Spleen (tissue), 11 donors: ENCODE measurements at regions not wholly inside any gene's neighbourhood (a gene's known extent, or its start where the extent isn't known, plus 50 kb on each side); places are given as distances from the start of the nearest gene placed in this dataset.

Source experiments
- DNase-seq: peaks from one replicate; pipeline ENCODE4 v3.0.0-alpha.2; 2020
- H3K27ac ChIP-seq, 8 donors: fragments of 200-600 bp; sonication (generic) in 7 of 8; 1 replicate in 4 of 8; 2 replicates in 4 of 8; pipeline versions ENCODE4 v1.5.0 to v1.8.0; 2016 to 2021; ENCODE audit warnings: inconsistent platforms in 4 of 8, mild to moderate bottlenecking in 4 of 8, moderate library complexity in 1 of 8
- H3K27me3 ChIP-seq, 7 donors: fragments of 200-600 bp; sonication (generic) in 6 of 7; replicated peaks in 1 of 7; 1 replicate in 4 of 7; 2 replicates in 3 of 7; pipeline versions ENCODE4 v1.5.0 to v1.8.0; 2016 to 2021; ENCODE audit warnings: inconsistent platforms in 3 of 7, mild to moderate bottlenecking in 1 of 7
- H3K36me3 ChIP-seq, 6 donors: fragments of 200-600 bp; sonication (generic) in 5 of 6; 1 replicate in 4 of 6; 2 replicates in 2 of 6; pipeline versions ENCODE4 v1.5.0 to v1.8.0; 2016 to 2021; ENCODE audit warnings: inconsistent platforms in 2 of 6
- H3K4me1 ChIP-seq, 6 donors: fragments of 200-600 bp; sonication (generic) in 5 of 6; 1 replicate in 3 of 6; 2 replicates in 3 of 6; pipeline versions ENCODE4 v1.5.0 to v1.8.0; 2016 to 2021; ENCODE audit warnings: inconsistent platforms in 3 of 6
- H3K4me3 ChIP-seq, 8 donors: fragments of 200-600 bp; sonication (generic) in 7 of 8; 1 replicate in 4 of 8; 2 replicates in 4 of 8; pipeline versions ENCODE4 v1.5.0 to v1.8.0; 2016 to 2021; ENCODE audit warnings: inconsistent platforms in 4 of 8, mild to moderate bottlenecking in 4 of 8, moderate library complexity in 2 of 8
- H3K9me3 ChIP-seq, 8 donors: fragments of 200-600 bp; sonication (generic) in 7 of 8; 1 replicate in 4 of 8; 2 replicates in 4 of 8; pipeline versions ENCODE4 v1.5.0 to v1.8.0; 2016 to 2021; ENCODE audit warnings: inconsistent platforms in 4 of 8
- POLR2A ChIP-seq, 3 donors: fragments of 450-650 bp; IDR thresholded peaks; one replicate each; pipeline ENCODE4 v1.5.1; 2017; ENCODE audit warnings: antibody characterized with exemption in 3 of 3, mild to moderate bottlenecking in 1 of 3
- POLR2AphosphoS5 ChIP-seq, 3 donors: sonication (generic); formaldehyde crosslinking; IDR thresholded peaks; one replicate each; pipeline ENCODE4 v1.5.1; 2017; ENCODE audit warnings: antibody characterized with exemption in 3 of 3
- WGBS, 5 donors: extraction: QIAGEN DNeasy Blood & Tissue Kit in 3 of 5; methylation state at CpG; one replicate each; pipeline versions ENCODE4 v1.1.5 to v1.1.7; 2013 to 2018; 5-methylcytosine and 5-hydroxymethylcytosine counted together
- intact Hi-C: fragments of 100-400 bp; cut with DNase I; formaldehyde crosslinking; loops from one replicate; pipeline ENCODE4 v1.15.0; 2023; ENCODE audit warnings: low total_unique reads
- TF ChIP-seq, protein P1 (sequence below), 11 experiments: fragments of 200-600 bp in 7 of 11; fragments of 450-650 bp in 4 of 11; sonication (generic) in 4 of 11; IDR thresholded peaks in 8 of 11; conservative IDR thresholded peaks in 3 of 11; 1 replicate in 7 of 11; 2 replicates in 4 of 11; pipeline versions ENCODE4 v1.4.0 to v1.8.0; 2016 to 2021; ENCODE audit warnings: antibody characterized with exemption in 11 of 11, inconsistent platforms in 4 of 11, mild to moderate bottlenecking in 1 of 11
- donor health status: healthy with polysubstance abuse.
- donor health status: DM: no; HTN: no; CAD: no; lungs with moderate emphysema.
- donor health status: DM: no; HTN: no; CAD: no.
- donor health status: Bipolar disorder and iron deficiency.
- donor health status: healthy.
- donor health status: DM: no; HTN: no; CAD: no.
- donor health status: DM: yes; HTN: yes; CAD: no.

DNA sequence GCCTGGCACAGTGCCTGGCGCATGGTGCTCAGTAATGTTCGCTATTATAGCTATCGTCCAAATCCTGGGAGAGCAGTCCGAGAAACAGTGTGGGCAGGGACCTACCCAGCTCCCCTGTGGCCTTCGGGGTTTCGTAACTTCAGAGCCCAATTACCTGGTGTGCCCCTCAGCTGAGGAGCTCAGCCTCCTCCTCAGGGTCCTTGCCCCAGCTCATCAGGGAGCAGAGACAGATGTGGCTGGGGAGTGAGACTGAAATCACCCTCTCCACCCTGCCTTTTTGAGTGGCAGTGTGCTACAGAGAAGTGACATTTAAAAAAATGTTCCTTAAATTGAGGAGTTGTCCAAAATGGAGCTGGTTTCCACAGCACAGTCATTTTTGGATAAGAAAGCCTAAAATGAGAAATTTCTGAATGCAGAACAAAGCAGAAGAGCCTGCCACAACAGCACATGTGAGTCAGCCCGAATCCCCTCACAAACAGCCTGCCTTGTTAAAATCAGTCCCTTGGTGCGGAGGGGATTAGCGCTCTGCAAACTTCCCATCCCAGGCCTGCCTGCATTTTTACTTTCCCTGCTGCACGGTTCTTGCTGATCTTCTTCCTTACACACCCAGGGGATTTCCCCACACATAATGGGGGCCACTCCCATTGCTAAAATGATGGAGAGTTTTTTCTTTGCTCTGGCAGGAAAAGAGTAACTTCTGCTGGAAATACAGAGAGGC lies 78.1 kb upstream of the PITX1 start:
- Histone ChIP-seq H3K27me3 (peaks cover 0 to 25% (median 0%) of the 10 kb centered on the region in 7 donors), H3K4me1 (peaks cover 0 to 5% (median 0%) of the 10 kb centered on the region in 6 donors), H3K9me3 (no peaks in the 10 kb centered on the region), H3K27ac (no peak overlapping the region), H3K4me3 (no peak overlapping the region), H3K36me3 (no peaks in the 10 kb centered on the region)
- peak; percentile 38 for DNase-seq
- intact Hi-C loops: no loop called here
- 77 to 80% (median 79%) methylated on average over 9 to 10 of the region's 10 CpGs for WGBS, 5 donors
- TF ChIP-seq POLR2A (IDR thresholded peaks at IDR 0.05): no peak
- TF ChIP-seq POLR2AphosphoS5 (IDR thresholded peaks at IDR 0.05): no peak
- TF ChIP-seq, protein P1, sequence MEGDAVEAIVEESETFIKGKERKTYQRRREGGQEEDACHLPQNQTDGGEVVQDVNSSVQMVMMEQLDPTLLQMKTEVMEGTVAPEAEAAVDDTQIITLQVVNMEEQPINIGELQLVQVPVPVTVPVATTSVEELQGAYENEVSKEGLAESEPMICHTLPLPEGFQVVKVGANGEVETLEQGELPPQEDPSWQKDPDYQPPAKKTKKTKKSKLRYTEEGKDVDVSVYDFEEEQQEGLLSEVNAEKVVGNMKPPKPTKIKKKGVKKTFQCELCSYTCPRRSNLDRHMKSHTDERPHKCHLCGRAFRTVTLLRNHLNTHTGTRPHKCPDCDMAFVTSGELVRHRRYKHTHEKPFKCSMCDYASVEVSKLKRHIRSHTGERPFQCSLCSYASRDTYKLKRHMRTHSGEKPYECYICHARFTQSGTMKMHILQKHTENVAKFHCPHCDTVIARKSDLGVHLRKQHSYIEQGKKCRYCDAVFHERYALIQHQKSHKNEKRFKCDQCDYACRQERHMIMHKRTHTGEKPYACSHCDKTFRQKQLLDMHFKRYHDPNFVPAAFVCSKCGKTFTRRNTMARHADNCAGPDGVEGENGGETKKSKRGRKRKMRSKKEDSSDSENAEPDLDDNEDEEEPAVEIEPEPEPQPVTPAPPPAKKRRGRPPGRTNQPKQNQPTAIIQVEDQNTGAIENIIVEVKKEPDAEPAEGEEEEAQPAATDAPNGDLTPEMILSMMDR (IDR thresholded peaks at IDR 0.05 in 8 of 11, conservative IDR thresholded peaks at IDR 0.05 in 3 of 11): no peak

DNA sequence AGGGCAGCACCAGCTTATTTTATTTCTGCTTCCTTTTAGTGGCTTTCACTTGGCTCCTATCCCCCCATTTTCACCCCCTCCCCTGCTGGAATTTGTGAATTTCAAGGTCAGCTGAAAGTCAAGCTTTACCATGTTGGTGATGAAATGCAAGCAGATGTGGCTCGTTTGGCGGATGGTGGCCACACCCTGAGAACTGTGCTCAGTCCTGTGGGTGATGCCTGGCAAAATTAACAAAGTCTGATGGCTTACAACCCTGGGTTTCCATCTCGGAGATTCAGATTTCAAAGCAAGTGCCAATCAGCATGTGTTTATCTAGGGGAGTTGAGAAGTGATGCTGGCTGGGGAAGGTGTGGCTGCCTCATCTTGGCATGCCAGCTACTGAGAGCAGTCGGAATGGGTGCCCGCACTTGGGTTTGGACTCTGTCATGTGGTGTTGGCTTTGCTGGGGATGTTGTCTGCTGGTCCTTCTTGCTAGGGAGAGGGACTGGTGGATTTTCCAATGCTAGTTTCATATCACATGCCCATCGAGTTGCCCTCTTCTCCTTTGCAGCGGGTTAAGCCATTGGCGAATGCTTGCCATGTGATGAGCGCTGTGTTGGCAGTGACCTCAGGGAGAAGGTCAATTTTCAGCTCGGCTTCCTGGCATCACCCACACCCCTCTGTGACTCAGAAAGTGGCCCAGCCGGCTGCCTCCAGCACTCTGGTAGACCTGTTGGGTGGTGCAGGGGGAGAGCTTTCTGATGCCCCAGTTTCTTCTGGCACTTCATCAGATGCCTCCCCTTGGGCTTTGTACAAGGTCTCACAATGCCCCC lies 77.0 kb upstream of the PITX1 start:
- Histone ChIP-seq H3K4me3 (no peak overlapping the region), H3K36me3 (no peaks in the 10 kb centered on the region), H3K4me1 (peaks cover 0 to 17% (median 2%) of the 10 kb centered on the region in 6 donors), H3K27ac (no peak overlapping the region), H3K9me3 (no peaks in the 10 kb centered on the region), H3K27me3 (peaks cover 0 to 26% (median 0%) of the 10 kb centered on the region in 7 donors)
- TF ChIP-seq POLR2AphosphoS5 (IDR thresholded peaks at IDR 0.05): no peak
- TF ChIP-seq, protein P1 (IDR thresholded peaks at IDR 0.05 in 8 of 11, conservative IDR thresholded peaks at IDR 0.05 in 3 of 11): no peak
- no peak for TF ChIP-seq POLR2A (IDR thresholded peaks at IDR 0.05)
- intact Hi-C loops: no loop called here
- WGBS, 5 donors: 78 to 89% (median 82%) methylated on average over 9 to 11 of the region's 11 CpGs
- DNase-seq: peak; percentile 45

DNA sequence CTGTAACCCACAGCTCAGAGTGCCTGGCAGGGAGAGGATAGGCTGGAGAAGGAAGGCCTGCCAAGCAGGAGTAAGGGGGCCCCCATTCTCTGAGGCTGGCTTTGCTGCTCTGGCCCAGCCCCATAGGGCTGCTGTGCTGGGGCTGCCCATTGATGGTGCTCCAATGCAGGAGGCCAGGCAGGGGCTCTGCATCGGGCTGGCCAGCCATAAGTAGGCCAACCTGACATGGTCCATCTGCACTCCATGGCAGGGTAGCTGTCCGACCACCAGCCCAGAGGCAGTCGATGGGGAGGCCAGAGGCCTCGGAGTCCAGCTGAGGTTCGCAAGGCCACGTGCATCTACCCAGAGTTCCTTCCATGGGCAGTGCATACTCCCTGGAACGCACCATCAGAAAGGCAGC lies 75.0 kb upstream of the PITX1 start:
- Histone ChIP-seq H3K27ac (no peak overlapping the region), H3K9me3 (no peaks in the 10 kb centered on the region), H3K27me3 (peaks cover 0 to 38% (median 0%) of the 10 kb centered on the region in 7 donors), H3K4me3 (no peak overlapping the region), H3K36me3 (no peaks in the 10 kb centered on the region), H3K4me1 (peaks cover 0 to 18% (median 2%) of the 10 kb centered on the region in 6 donors)
- DNase-seq: peak; percentile 57
- intact Hi-C loops: no loop called here
- TF ChIP-seq POLR2A (IDR thresholded peaks at IDR 0.05) (no peak), POLR2AphosphoS5 (IDR thresholded peaks at IDR 0.05) (no peak)
- TF ChIP-seq, protein P1 (IDR thresholded peaks at IDR 0.05 in 8 of 11, conservative IDR thresholded peaks at IDR 0.05 in 3 of 11): no peak
- WGBS, 5 donors: 91 to 96% (median 95%) methylated on average over 6 to 7 of the region's 7 CpGs

DNA sequence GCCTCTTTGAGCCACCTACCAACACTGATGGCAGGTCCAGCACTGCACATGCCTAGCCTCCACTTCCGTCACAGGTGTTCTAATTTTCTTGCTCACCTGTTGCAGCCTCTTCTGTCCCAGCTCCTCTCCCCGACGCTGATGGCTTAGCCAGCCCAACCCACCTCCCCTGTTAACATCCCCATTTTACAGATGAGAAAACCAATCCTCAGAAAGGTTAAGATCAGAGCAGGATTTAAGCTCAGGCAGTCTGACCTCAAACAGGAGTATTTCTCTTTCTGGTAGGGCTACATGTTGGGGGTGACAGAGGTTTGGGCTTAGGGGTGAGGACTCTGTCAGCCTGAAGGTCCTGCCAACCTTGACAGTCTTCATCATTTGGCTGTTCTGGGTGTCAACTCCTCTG lies 74.5 kb upstream of the PITX1 start:
- 96 to 100% (median 97%) methylated on average over 3 of the region's 3 CpGs for WGBS, 5 donors
- Histone ChIP-seq H3K9me3 (no peaks in the 10 kb centered on the region), H3K4me3 (no peak overlapping the region), H3K4me1 (peaks cover 0 to 18% (median 2%) of the 10 kb centered on the region in 6 donors), H3K36me3 (no peaks in the 10 kb centered on the region), H3K27me3 (peaks cover 0 to 41% (median 0%) of the 10 kb centered on the region in 7 donors), H3K27ac (no peak overlapping the region)
- TF ChIP-seq POLR2A (IDR thresholded peaks at IDR 0.05): no peak
- TF ChIP-seq POLR2AphosphoS5 (IDR thresholded peaks at IDR 0.05): no peak
- TF ChIP-seq, protein P1 (IDR thresholded peaks at IDR 0.05 in 8 of 11, conservative IDR thresholded peaks at IDR 0.05 in 3 of 11): no peak
- DNase-seq: no peak
- intact Hi-C loops: no loop called here
